Mesodermal cell (in vitro differentiated cells): ENCODE measurements at regions not wholly inside any gene's neighbourhood (a gene's known extent, or its start where the extent isn't known, plus 50 kb on each side); places are given as distances from the start of the nearest gene placed in this dataset.
"Not testable (repeated sequence)": the region's sequence is repeated elsewhere in the genome, so short reads cannot be mapped to it uniquely, and the experiment has no call there.

Experiments
- H3K27ac ChIP-seq: 2 replicates; pipeline ENCODE4 v1.7.0; 2013; ENCODE audit warnings: mild to moderate bottlenecking, low read depth, low read length, moderate library complexity; ENCODE audit not compliant: severe bottlenecking
- H3K36me3 ChIP-seq: 2 replicates; pipeline ENCODE4 v1.7.1; 2013; ENCODE audit warnings: mild to moderate bottlenecking, low read length, moderate library complexity; ENCODE audit not compliant: control insufficient read depth, insufficient read depth
- H3K4me1 ChIP-seq: one replicate; pipeline ENCODE4 v1.7.1; 2013; ENCODE audit warnings: mild to moderate bottlenecking, low read length; ENCODE audit not compliant: insufficient read depth, control insufficient read depth, poor library complexity, severe bottlenecking
- H3K4me3 ChIP-seq: 2 replicates; pipeline ENCODE4 v1.7.0; 2013; ENCODE audit warnings: low read length, control low read depth, mild to moderate bottlenecking; ENCODE audit not compliant: insufficient read depth, poor library complexity, severe bottlenecking; ENCODE audit errors: extremely low read depth
- H3K9me3 ChIP-seq: 2 replicates; pipeline ENCODE4 v1.7.1; 2013; ENCODE audit warnings: mild to moderate bottlenecking, low read length, moderate library complexity; ENCODE audit not compliant: control insufficient read depth
- WGBS, 2 experiments: methylation state at CpG; one replicate each; pipeline ENCODE4 v1.1.5; 2013; ENCODE audit warnings: missing lambda C conversion rate in 2 of 2; ENCODE audit not compliant: insufficient coverage in 2 of 2; 5-methylcytosine and 5-hydroxymethylcytosine counted together

DNA sequence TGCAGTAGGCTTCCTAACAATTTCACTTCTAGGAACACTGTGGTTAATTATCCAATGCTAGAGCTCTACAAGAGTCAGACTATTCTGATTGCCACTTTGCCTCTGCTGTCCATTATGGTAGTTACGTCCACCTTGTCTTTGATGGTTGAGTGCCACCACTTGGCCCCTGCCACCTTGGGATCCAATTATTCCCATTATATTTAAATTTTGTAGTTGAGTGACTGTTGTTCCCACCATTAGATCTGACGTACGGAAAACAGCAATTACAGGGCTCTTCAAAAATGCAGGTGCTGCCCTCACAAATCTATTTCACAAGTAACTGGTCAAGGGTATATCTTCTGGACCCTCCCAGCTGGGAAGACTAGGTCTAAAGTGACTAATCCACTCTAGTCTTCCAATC, 432.3 kb upstream of the ID4 start:
- WGBS, 2 experiments = no CpG with 5 or more reads among the region's 3 CpGs
- not testable (repeated sequence) for H3K36me3 ChIP-seq, H3K27ac ChIP-seq, H3K4me1 ChIP-seq, H3K4me3 ChIP-seq
- H3K9me3 ChIP-seq = peaks cover 12% of the 10 kb centered on the region

DNA sequence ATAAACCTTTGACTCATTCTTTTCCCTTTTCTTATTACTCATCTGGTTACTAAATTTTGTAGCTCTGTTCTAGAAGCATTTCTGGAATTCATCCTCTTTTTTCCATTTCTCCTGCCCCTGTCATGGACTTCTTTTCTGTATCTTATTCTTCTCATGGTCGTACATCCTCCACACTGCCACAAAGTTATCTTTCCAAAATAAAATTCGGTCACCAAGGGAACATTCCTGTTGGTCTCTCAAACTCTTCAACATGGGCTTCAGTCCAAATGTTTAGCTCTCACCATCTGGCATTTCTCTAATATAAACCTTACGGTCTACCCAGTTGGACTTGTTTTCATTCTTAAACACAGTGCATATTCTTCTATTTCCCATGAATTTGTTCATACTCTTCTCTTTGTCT, 428.8 kb upstream of the ID4 start:
- Histone ChIP-seq H3K36me3 (no peaks in the 10 kb centered on the region), H3K27ac (no peak overlapping the region), H3K4me1 (no peaks in the 10 kb centered on the region), H3K9me3 (peaks cover 12% of the 10 kb centered on the region), H3K4me3 (no peak overlapping the region)
- WGBS, 2 experiments = 85 to 91% methylated on average over 3 of the region's 3 CpGs

DNA sequence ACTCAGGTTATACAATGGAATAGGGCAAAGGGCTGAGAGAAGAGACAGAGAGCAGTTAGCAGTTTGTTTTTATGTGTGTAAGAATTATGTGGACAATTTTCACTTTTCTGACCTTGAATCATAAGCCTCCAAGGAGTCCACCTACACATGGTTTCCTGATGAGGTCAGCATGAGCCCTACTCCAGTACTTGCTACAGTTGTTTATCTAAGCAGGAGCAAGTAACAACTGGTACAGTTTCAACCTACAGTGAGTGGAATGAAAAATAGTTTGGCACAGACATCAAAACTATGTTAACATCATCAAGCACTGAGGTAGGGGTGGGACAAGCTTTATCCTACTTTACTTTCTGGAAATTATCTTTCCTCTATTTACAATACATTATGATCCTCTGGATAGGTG, 426.7 kb upstream of the ID4 start:
- H3K9me3 ChIP-seq = peaks cover 2% of the 10 kb centered on the region
- no peaks in the 10 kb centered on the region for H3K4me1 ChIP-seq
- no peak overlapping the region for H3K4me3 ChIP-seq
- no peaks in the 10 kb centered on the region for H3K36me3 ChIP-seq
- H3K27ac ChIP-seq = no peak overlapping the region

DNA sequence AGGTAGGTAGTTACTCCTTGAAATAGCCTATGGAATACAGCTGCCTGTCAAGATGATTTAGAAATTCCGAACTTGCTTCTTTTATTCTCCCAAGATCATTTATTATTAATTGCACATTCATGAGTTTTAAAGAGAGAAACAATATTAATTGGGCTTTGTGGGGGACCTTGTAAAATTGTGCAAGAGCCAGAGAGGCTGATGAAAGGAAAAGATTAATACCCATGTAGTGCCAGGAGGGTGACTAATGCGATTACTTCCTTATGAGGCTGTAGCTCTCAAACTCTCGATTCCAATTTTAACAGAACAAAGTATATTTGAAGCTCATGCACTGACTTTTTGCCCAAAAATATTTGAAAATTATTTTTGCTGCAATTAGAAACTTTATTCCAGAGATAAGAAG, 423.8 kb upstream of the ID4 start:
- H3K27ac ChIP-seq = no peak overlapping the region
- no peaks in the 10 kb centered on the region for H3K9me3 ChIP-seq
- WGBS, 2 experiments = 90% methylated on average over 2 of the region's 3 CpGs; no CpG with 5 or more reads in 1 of the 2 experiments
- H3K36me3 ChIP-seq = no peaks in the 10 kb centered on the region
- no peaks in the 10 kb centered on the region for H3K4me1 ChIP-seq
- H3K4me3 ChIP-seq = no peak overlapping the region

DNA sequence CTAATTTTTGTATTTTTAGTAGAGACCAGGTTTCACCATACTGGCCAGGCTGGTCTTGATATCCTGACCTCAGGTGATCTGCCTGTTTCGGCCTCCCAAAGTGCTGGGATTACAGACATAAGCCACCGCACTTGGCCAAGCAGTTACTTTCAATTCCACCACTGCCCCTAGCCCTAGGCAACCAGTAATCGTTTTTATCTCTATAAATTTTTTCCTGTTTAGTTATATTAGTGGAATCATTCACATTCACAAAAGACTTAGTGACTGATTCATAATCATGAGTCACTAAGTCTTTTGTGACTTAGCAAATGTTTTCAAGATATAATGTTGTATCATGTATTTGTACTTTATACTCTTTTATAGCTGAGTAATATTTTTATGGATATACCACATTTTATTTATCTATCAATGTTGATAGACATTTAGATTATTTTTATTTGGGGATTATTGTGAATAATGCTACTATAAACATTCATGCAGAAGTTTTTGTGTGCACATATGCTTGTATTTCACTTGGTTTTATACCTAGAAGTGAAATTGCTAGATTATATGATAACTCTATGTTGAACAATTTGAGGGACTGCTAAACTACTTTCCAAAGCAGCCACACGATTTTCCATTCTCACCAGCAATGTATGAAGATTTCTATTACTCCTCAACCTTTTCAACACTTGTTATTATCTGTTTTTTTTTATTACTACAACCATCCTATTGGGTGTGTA, 421.4 kb upstream of the ID4 start:
- H3K4me1 ChIP-seq = no peaks in the 10 kb centered on the region
- WGBS, 2 experiments = 78 to 100% methylated on average over 1 of the region's 4 CpGs
- no peaks in the 10 kb centered on the region for H3K9me3 ChIP-seq
- no peaks in the 10 kb centered on the region for H3K36me3 ChIP-seq
- no peak overlapping the region for H3K27ac ChIP-seq
- H3K4me3 ChIP-seq = no peak overlapping the region

GRCh38 chr6:19416811-19417210, 420.4 kb upstream of the ID4 start:
- Histone ChIP-seq H3K4me1 (no peaks in the 10 kb centered on the region), H3K4me3 (no peak overlapping the region), H3K36me3 (no peaks in the 10 kb centered on the region), H3K27ac (no peak overlapping the region), H3K9me3 (no peaks in the 10 kb centered on the region)

DNA sequence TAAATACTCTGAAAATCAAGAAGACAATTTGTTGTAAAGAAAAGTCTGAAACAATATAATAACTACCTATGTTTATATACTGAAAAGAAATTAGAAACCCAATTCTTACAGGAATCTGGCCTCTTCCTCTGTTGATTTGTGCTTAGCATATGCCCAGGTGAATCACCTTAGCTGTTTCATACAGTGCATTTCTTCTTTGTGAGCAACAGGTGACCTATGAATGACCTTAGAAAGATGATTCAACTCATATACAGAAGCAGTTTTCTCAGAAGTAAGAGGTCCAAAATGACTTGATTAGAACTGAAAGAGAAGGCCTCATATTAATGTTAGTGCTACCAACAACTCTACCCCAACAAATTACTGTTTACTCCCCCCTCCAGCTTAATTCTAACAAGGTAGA, 419.5 kb upstream of the ID4 start:
- Histone ChIP-seq H3K27ac (no peak overlapping the region), H3K36me3 (no peaks in the 10 kb centered on the region), H3K4me1 (no peaks in the 10 kb centered on the region)

DNA sequence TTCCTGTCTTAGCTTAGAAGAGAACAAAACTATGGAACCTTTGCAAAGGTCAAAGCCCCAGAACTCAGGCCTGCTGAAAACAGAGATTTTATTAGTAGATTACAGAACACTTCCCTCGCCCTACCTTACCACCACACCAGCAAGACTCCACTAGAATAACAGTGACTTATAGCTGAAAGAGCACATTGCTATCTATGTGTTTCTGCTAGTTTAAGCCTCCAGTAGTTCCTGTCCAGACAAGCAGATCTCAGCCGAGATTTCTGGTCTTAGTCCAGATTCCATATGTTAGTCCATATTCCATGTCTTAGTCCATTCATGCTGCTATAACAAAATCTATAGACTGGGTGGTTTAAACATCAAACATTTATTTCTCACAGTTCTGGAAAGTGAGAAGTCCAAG, 412.3 kb upstream of the ID4 start:
- Histone ChIP-seq H3K27ac (no peak overlapping the region), H3K36me3 (no peaks in the 10 kb centered on the region), H3K4me3 (no peak overlapping the region), H3K9me3 (no peaks in the 10 kb centered on the region), H3K4me1 (no peaks in the 10 kb centered on the region)
- 100% methylated on average over 1 of the region's 2 CpGs; no CpG with 5 or more reads in 1 of the 2 experiments for WGBS, 2 experiments

More for the DNA sequence above, 419.5 kb upstream of the ID4 start:
- H3K4me3 ChIP-seq = no peak overlapping the region
- no peaks in the 10 kb centered on the region for H3K9me3 ChIP-seq

DNA sequence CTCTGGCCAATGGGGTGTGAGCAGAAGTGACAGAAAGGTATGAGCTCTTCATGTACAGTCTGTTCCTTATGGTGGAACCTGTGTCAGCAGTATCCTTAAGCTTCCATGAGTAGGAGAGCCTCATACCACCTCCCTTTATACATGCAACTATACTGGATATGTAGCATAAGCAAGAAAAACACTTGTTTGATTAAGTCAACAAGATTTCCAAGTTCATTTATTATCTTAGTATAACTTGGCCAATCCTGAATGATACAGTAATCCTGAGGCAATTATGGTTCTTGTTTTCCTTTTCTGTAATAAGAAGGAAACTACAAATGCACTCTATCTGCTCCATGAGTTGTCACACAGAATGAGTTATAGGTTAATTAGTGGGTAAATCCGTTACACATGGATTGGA, 409.6 kb upstream of the ID4 start:
- Histone ChIP-seq H3K9me3 (no peaks in the 10 kb centered on the region), H3K27ac (no peak overlapping the region), H3K36me3 (no peaks in the 10 kb centered on the region), H3K4me1 (no peaks in the 10 kb centered on the region), H3K4me3 (no peak overlapping the region)
- 80% methylated on average over 1 of the region's 1 CpG; no CpG with 5 or more reads in 1 of the 2 experiments for WGBS, 2 experiments

- no peak overlapping the region for H3K27ac ChIP-seq
- no peaks in the 10 kb centered on the region for H3K9me3 ChIP-seq
- no peaks in the 10 kb centered on the region for H3K36me3 ChIP-seq
- H3K4me3 ChIP-seq = no peak overlapping the region
- WGBS, 2 experiments = 78 to 90% methylated on average over 4 of the region's 10 CpGs
- H3K4me1 ChIP-seq = no peaks in the 10 kb centered on the region
Measured at GRCh38 chr6:19432966-19433498, 404.1 kb upstream of the ID4 start.

DNA sequence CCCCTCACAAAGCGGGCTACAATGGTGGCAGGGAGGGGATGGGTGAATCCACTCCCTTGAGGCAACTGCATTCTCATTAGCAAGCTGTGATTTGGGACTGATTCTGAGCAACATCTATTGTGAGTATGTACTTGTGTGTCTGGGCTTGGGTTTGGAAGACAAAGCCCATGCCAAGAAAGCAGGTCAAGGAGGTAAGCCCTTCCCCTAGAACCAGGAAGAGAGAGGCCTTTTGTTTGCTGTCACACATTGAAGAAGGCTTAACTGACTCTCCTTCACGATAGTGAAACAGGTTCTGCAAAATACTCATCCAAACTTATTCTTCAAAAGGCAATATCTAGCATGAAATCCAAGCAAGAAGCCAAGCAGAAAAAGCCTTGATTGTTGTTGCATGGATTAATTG, 403.1 kb upstream of the ID4 start:
- no peaks in the 10 kb centered on the region for H3K9me3 ChIP-seq
- no peak overlapping the region for H3K27ac ChIP-seq
- no peaks in the 10 kb centered on the region for H3K36me3 ChIP-seq
- 100% methylated on average over 1 of the region's 2 CpGs; no CpG with 5 or more reads in 1 of the 2 experiments for WGBS, 2 experiments
- H3K4me1 ChIP-seq = no peaks in the 10 kb centered on the region
- no peak overlapping the region for H3K4me3 ChIP-seq
